Activated CD8-positive, alpha-beta memory T cell treated with anti-CD3 and anti-CD28 coated beads, Interleukin-2, amount 50 U/mL, for 24 hours (primary cell): ENCODE measurements at regions not wholly inside any gene's neighbourhood (a gene's known extent, or its start where the extent isn't known, plus 50 kb on each side); places are given as distances from the start of the nearest gene placed in this dataset.

Experiments used
- DNase-seq: peaks from one replicate; pipeline ENCODE4 v3.0.0-alpha.2; 2020; ENCODE audit errors: extremely low read depth

- no peak for DNase-seq
Measured at GRCh38 chr1:224846119-224846907, 83.2 kb upstream of the DNAH14 start.

- no peak for DNase-seq
Measured at GRCh38 chr1:224850446-224850845, 79.0 kb upstream of the DNAH14 start.

GRCh38 chr1:224851210-224851847 lies 78.1 kb upstream of the DNAH14 start:
- peak; percentile 9 for DNase-seq

GRCh38 chr1:224851848-224852261 lies 77.6 kb upstream of the DNAH14 start:
- no peak for DNase-seq

GRCh38 chr1:224852901-224853568 lies 76.4 kb upstream of the DNAH14 start:
- no peak for DNase-seq

DNA sequence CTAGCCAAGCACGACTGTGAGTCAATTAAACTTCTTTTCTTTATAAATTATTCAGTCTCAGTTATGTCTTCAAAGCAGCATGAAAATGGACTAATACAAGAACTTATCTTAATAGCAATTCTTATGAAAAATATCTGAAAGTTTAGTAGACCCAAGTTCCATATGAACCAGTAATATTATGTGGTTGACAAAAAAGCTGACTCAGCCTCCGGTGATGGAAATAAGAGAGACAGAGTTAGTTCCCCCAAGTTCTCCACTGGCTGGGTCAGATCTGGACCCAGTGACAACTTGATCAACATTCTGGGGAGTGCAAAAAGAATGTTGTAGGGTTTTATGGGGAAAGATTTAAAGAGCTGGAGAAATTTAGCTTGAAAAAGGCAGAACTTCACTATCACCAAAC lies 72.5 kb upstream of the DNAH14 start:
- DNase-seq, result no peak

DNA sequence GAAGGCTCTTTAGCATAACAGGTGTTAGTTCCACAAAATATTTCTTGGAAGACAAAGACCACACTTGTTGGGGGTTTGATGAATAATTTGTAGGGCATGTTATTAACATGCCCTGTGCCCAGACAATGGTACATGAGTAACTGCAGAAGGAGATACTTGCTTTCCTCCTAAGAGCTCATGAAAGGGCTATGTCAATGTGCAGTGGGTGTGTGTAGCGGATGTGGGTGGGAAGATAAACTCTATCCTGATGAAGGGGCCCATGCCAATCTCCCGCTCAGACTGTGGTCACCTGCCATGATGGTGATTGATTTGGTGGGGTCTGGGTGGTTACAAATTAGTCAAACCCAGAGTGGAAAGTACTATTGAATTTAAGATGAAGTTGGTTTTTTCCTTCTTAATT lies 69.8 kb upstream of the DNAH14 start:
- no peak for DNase-seq

DNA sequence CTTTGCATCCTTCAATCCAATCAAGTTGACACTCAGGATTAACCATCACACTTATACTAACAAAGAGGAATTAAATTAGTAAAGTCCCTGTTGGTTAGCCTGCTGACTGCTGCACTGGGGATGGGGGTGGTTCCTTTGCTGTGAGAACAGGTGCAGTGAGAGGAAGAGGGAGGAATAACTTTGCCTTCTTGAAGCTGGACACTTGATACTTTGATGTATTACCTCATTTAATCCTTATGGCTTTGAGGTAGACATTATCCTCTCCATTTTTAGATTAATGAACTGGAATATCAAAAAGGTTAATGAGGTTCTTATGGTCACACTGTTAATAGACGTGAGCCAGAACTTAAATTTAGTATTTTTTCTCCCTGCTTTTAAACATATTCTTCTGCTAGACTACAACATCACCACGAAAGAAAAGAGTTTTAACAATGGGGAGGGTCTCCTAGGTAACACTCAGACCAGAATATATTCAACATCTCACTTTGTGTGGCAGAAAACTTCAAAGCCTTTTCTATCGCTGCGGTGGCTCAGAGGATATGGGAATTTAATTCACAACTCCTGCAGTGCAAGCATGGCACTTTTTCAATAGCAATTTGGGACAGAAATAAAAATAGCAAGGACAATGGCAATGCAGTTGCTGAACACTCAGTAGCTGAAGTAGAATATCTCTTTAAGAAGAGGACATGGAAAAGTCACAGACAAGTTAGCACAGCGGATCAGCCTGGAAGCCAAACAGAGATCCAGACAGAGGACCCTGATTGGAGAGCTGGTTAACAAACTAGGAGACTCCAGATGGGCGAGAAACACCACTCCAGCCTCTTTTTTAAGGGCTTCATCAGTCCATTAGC lies 68.8 kb upstream of the DNAH14 start:
- DNase-seq, result no peak

DNA sequence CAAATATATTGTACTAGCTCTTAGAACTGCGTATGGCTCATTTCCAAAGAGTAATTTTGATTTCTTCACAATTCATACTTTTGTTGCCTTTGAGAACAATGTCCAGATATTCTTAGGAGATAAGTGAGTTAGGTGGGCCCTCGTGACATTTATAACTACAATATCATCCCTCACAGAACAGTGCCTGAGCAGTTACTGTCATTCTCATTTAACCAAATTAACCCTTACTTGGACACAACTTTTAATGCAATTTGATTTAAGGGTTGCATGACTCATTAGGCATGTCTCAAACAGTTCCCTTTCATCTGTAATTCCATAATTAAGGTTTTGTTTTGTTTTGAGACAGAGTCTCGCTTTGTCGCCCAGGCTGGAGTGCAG lies 68.1 kb upstream of the DNAH14 start:
- no peak for DNase-seq

DNA sequence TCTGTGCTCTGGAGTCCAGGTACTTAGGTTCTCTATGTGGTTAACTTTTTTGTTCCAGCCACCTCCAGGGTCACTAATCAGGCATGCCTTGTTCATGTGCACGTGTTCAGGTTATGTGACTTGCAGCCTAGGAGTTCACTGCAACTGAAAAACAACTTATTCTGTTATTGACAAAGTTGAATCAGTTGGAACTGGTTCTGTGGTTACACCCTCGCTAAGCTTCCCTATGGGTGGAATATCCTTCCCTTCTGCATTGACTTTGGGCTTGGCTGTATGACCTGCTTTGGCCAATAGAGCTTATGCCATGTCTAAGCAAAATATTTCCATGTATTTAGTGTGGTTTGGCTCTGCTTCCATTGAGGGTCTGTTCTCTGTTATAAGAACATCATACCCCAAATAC lies 66.0 kb upstream of the DNAH14 start:
- no peak for DNase-seq

DNA sequence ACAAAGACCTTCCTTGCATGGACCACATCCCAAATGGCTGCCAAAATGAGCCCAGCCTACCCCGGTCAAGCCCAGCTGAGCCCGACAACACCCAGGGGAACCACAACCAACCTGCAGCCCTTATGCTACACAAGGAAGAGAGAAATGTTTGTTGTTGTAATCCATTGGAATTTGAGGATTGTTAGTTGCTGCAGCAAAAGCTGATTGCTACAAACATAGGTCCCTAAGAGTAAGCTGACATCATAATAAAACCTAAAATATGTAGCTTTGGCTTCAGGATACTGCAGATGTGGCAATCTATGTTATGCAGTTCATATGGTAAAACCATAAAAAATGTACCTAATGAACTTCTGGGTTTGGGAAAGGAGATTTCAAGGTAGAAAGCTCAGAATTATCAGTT lies 65.5 kb upstream of the DNAH14 start:
- DNase-seq, result no peak

GRCh38 chr1:224865510-224865909 lies 64.0 kb upstream of the DNAH14 start:
- no peak for DNase-seq

- no peak for DNase-seq
Measured at GRCh38 chr1:224866940-224867339, 62.5 kb upstream of the DNAH14 start.

- DNase-seq, result no peak
Measured at GRCh38 chr1:224867715-224868114, 61.8 kb upstream of the DNAH14 start.

- DNase-seq, result no peak
Measured at GRCh38 chr1:224872832-224873433, 56.5 kb upstream of the DNAH14 start.

GRCh38 chr1:224873434-224874369 lies 55.8 kb upstream of the DNAH14 start:
- DNase-seq, result no peak

- DNase-seq, result no peak
Measured at GRCh38 chr1:224874775-224875174, 54.7 kb upstream of the DNAH14 start.

- DNase-seq, result no peak
Measured at GRCh38 chr1:224879162-224879803, 50.2 kb upstream of the DNAH14 start.
